HG03159 (cell line): ENCODE measurements at regions not wholly inside any gene's neighbourhood (a gene's known extent, or its start where the extent isn't known, plus 50 kb on each side); places are given as distances from the start of the nearest gene placed in this dataset.
"Not testable (repeated sequence)": the region's sequence is repeated elsewhere in the genome, so short reads cannot be mapped to it uniquely, and the experiment has no call there.

Experiments
- ATAC-seq: cut with Tn5 transposase; IDR thresholded peaks from one replicate; pipeline ENCODE4 v1.9.1; 2021; ENCODE audit warnings: mild to moderate bottlenecking, moderate library complexity; ENCODE audit not compliant: unreplicated experiment

GRCh38 chr12:25859976-25860375 lies 98.5 kb upstream of the RASSF8 start:
- no peak for ATAC-seq

- no peak for ATAC-seq
Observed at GRCh38 chr12:25861226-25861625, 97.3 kb upstream of the RASSF8 start.

GRCh38 chr12:25864306-25865276 lies 93.9 kb upstream of the RASSF8 start:
- no peak for ATAC-seq

GRCh38 chr12:25866586-25867378 lies 91.7 kb upstream of the RASSF8 start:
- no peak for ATAC-seq

GRCh38 chr12:25868193-25868592 lies 90.3 kb upstream of the RASSF8 start:
- no peak for ATAC-seq

- ATAC-seq: no peak
Observed at GRCh38 chr12:25872137-25872536, 86.3 kb upstream of the RASSF8 start.

- no peak for ATAC-seq
Observed at GRCh38 chr12:25875661-25876060, 82.8 kb upstream of the RASSF8 start.

- no peak for ATAC-seq
Observed at GRCh38 chr12:25876383-25877045, 82.0 kb upstream of the RASSF8 start.

GRCh38 chr12:25877446-25877845 lies 81.0 kb upstream of the RASSF8 start:
- ATAC-seq: no peak

GRCh38 chr12:25882266-25882665 lies 76.2 kb upstream of the RASSF8 start:
- no peak for ATAC-seq

- ATAC-seq: no peak
Observed at GRCh38 chr12:25883026-25883916, 75.2 kb upstream of the RASSF8 start.

GRCh38 chr12:25884024-25884919 lies 74.2 kb upstream of the RASSF8 start:
- no peak for ATAC-seq

GRCh38 chr12:25884920-25885234 lies 73.6 kb upstream of the RASSF8 start:
- no peak for ATAC-seq

GRCh38 chr12:25886396-25886795 lies 72.1 kb upstream of the RASSF8 start:
- no peak for ATAC-seq

GRCh38 chr12:25887367-25887766 lies 71.1 kb upstream of the RASSF8 start:
- no peak for ATAC-seq

GRCh38 chr12:25889185-25889584 lies 69.3 kb upstream of the RASSF8 start:
- no peak for ATAC-seq

GRCh38 chr12:25891095-25891494 lies 67.4 kb upstream of the RASSF8 start:
- ATAC-seq: not testable (repeated sequence)

- no peak for ATAC-seq
Observed at GRCh38 chr12:25894759-25895158, 63.7 kb upstream of the RASSF8 start.

GRCh38 chr12:25896981-25897380 lies 61.5 kb upstream of the RASSF8 start:
- no peak for ATAC-seq
